Bronchial epithelial cell (primary cell): ENCODE measurements at regions not wholly inside any gene's neighbourhood (a gene's known extent, or its start where the extent isn't known, plus 50 kb on each side); places are given as distances from the start of the nearest gene placed in this dataset.

Experiments
- DNase-seq: peaks from one replicate; pipeline ENCODE4 v3.0.0-alpha.2; 2010; ENCODE audit warnings: low read depth
- FAIRE-seq: peaks from 2 replicates; lab custom pipeline; 2011; peaks lifted over from hg19 to GRCh38; lab: Jason Lieb, UNC
- H3K27me3 ChIP-seq: 2 replicates; pipeline ENCODE4 v1.5.1; 2011; ENCODE audit warnings: low read length; ENCODE audit not compliant: control insufficient read depth, insufficient read depth
- H3K36me3 ChIP-seq: 2 replicates; pipeline ENCODE4 v1.5.1; 2011; ENCODE audit warnings: low read length; ENCODE audit not compliant: control insufficient read depth, insufficient read depth
- H3K4me3 ChIP-seq: 2 replicates; pipeline ENCODE4 v1.5.1; 2011; ENCODE audit warnings: mild to moderate bottlenecking, low read depth, low read length, control low read depth
- TF ChIP-seq, protein P1 (sequence below): IDR thresholded peaks from 2 replicates; pipeline ENCODE4 v1.5.1; 2011; ENCODE audit warnings: mild to moderate bottlenecking, moderate library complexity, low read length, control low read depth, inconsistent platforms; ENCODE audit not compliant: insufficient read depth, severe bottlenecking

- FAIRE-seq (no peak), DNase-seq (no peak)
- Histone ChIP-seq H3K4me3 (no peak overlapping the region), H3K27me3 (no peaks in the 10 kb centered on the region), H3K36me3 (no peaks in the 10 kb centered on the region)
- TF ChIP-seq, protein P1, sequence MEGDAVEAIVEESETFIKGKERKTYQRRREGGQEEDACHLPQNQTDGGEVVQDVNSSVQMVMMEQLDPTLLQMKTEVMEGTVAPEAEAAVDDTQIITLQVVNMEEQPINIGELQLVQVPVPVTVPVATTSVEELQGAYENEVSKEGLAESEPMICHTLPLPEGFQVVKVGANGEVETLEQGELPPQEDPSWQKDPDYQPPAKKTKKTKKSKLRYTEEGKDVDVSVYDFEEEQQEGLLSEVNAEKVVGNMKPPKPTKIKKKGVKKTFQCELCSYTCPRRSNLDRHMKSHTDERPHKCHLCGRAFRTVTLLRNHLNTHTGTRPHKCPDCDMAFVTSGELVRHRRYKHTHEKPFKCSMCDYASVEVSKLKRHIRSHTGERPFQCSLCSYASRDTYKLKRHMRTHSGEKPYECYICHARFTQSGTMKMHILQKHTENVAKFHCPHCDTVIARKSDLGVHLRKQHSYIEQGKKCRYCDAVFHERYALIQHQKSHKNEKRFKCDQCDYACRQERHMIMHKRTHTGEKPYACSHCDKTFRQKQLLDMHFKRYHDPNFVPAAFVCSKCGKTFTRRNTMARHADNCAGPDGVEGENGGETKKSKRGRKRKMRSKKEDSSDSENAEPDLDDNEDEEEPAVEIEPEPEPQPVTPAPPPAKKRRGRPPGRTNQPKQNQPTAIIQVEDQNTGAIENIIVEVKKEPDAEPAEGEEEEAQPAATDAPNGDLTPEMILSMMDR, result no peak
These were observed 659.4 kb upstream of the NR3C2 start for GRCh38 chr4:149101649-149102048.

GRCh38 chr4:149095811-149096210, 653.6 kb upstream of the NR3C2 start:
- FAIRE-seq (no peak), DNase-seq (no peak)
- H3K36me3 ChIP-seq, result no peaks in the 10 kb centered on the region
- H3K27me3 ChIP-seq, result no peaks in the 10 kb centered on the region
- TF ChIP-seq, protein P1, result no peak
- H3K4me3 ChIP-seq, result no peak overlapping the region

DNA sequence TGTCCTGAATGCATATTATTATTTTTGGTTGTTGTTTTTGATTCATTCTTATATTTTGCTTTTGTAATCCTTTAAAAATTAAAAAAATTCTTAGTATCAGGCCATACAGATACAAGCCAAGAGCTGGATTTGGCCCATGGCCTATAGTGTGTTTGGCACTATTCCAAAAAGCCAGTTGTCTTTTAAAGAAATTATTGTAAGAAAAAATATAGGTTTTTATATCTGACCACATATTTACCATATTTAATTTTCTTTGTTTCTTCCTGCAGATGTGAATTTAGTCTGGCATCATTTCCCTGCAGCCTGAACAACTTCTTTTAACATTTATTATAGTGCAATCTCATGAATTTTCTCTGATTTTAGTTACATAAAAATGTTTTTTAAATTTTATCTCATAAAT, 652.8 kb upstream of the NR3C2 start:
- TF ChIP-seq, protein P1, result no peak
- no peak for DNase-seq
- Histone ChIP-seq H3K36me3 (no peaks in the 10 kb centered on the region), H3K4me3 (no peak overlapping the region), H3K27me3 (no peaks in the 10 kb centered on the region)
- no peak for FAIRE-seq

DNA sequence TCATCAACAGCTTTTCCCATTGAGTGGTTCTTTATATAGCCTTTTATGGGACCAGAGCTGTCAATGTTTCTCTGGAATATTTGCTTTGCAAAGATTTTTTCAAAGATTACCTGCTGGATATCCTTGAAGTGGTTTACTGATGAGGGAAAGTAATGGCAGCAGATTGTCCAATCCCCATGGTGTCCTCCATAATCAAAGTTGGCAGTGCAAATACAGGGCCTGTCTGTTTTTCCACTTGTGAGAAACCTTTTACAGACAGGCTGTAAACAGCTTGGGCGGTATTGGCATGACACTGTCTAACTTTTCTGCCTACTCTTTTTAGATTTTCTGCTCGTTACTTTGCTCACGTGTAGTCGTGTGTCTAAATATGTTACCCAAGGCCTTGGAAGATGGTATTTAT, 641.9 kb upstream of the NR3C2 start:
- no peaks in the 10 kb centered on the region for H3K36me3 ChIP-seq
- no peaks in the 10 kb centered on the region for H3K27me3 ChIP-seq
- no peak overlapping the region for H3K4me3 ChIP-seq
- DNase-seq (no peak), FAIRE-seq (no peak)
- TF ChIP-seq, protein P1, result no peak

DNA sequence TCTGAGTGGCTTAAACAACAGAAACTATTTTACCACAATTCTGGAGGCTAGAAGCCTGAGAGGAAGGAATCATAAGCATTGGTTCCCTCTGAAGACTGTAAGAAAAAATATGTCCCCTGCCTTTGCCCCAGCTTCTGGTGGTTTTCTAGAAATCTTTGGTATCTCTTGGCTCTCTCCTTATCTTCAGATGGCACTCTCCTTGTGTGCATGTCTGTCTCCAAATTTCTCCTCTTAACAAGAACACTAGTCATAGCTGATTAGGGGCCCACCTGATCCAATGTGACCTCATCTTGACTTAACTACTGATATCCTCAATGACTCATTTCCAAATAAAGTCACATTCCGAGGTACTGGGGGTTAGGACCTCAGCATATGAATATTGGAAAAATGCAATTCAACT, 635.0 kb upstream of the NR3C2 start:
- Histone ChIP-seq H3K36me3 (no peaks in the 10 kb centered on the region), H3K27me3 (no peaks in the 10 kb centered on the region), H3K4me3 (no peak overlapping the region)
- TF ChIP-seq, protein P1, result no peak
- FAIRE-seq (no peak), DNase-seq (no peak)

- no peak overlapping the region for H3K4me3 ChIP-seq
- FAIRE-seq, result no peak
- no peak for DNase-seq
- TF ChIP-seq, protein P1, result no peak
- no peaks in the 10 kb centered on the region for H3K27me3 ChIP-seq
- no peaks in the 10 kb centered on the region for H3K36me3 ChIP-seq
These were observed 634.2 kb upstream of the NR3C2 start for GRCh38 chr4:149076401-149076800.
